ENCODE measurements at regions not wholly inside any gene's neighbourhood (a gene's known extent, or its start where the extent isn't known, plus 50 kb on each side); places are given as distances from the start of the nearest gene placed in this dataset.

DNA sequence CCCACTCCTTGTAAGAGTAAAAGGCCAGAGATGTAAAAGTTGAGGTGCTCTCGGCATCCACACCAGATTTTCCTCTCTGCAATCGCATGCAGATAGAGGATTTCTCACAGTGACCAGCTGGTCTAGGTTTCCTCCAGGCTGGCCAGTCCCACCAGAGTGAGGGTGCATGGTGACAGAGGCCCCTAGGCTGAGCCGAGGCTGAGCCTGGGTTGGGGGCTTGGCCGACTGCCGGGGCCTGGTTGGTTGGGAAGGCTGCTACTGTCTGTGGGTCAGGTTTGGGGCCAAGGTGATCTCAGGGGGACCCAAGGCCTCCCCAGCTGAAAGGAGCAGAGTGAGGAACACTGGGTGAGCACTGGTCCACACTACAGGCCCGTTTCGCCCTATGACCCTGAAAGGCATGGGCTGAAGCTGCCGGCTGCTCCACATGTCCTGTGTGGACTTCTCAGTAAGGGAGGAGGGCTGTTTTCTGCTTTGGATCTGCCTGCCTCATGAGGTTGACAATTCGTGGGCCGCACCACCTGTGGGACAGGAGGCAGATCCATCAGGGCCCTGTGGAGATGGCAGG is 400.8 kb upstream of the IRX4 start:
- DNase-seq, result no peak

DNA sequence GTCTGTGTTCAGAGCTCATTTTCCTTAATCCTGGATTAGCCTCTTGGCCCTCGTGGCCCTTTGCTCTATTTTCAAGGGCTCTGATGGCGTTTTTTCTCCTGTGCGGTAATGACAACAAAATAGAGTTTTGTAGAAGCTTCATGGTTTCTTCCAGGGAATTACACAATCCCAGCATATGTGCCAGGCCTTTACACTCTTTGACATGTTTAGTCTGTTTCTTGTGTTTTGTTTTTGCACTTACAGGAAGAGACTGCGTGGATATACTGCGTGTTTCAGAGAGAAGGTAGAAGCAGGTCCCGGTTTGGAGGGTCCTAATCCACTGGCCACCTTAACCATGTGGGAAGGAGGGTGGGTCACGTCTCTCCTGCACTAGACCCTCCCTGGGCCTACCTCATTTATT is 400.2 kb upstream of the IRX4 start:
- DNase-seq, result no peak

DNA sequence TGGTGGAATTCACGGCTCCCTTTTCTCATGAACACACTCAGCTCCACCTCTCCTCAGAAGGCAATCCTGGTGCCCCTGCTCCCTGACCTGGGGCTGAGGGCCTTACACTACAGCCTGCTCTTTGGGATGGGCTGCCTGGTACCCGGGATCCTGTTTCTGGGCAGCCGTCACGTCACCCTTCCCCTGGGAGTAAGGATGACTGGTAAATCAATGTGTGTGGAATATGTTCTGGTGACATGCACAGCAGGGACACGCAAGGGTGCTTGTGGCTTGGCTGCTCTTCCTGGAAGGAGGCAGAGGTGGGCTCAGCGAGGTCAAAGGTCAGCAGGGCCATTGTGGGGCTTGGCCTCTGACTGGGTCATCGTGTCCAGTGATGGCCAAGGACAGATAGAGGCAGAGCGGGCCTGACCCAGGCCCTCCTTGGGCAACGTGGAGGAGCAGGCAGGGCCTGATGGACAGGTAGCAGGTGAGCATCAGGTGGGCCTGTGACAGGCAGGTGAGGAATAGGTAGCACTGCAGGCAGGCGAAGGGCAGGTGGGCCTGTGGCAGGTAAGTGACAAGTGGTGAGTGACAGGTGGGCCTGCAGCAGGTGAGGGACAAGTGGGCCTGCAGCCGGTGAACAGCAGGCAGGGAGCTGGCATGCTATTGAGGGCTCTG is 399.4 kb upstream of the IRX4 start:
- DNase-seq, result no peak

DNA sequence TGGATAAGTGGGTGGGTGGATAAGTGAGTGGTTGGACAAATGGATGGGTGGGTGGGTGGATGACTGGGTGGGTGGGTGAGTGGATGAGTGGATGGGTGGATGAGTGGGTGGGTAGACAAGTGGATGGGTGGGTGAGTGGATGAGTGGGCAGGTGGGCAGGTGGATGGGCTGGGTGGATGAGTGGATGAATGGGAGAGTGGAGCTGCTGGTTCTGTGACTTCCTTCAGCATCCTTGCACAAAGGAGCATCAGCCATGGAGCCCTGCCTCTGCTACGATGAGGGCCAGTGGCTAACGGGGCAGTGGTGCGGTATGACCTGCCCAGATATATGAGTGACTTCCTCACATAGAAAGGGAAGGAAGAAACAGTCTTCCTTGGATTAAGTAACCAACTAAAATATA is 398.7 kb upstream of the IRX4 start:
- no peak for DNase-seq

DNA sequence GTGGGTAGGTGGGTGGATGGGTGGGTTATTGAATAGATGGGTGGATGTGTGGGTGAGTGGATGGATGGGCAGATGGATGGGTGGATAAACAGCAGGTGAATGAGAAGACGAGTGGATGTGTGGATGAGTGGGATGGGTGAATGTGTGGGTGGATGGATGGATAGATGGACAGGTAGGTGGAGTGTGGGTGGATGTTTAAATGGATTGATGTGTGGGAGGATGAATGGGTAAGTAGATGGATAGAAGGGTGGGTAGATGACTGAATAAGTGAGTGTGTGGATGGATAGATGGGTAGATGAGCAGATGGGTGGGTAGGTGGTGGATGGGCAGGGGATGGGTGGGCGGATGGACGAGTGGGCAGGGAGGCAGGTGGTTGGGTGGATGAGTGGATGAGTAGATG is 397.6 kb upstream of the IRX4 start:
- DNase-seq, result no peak

DNA sequence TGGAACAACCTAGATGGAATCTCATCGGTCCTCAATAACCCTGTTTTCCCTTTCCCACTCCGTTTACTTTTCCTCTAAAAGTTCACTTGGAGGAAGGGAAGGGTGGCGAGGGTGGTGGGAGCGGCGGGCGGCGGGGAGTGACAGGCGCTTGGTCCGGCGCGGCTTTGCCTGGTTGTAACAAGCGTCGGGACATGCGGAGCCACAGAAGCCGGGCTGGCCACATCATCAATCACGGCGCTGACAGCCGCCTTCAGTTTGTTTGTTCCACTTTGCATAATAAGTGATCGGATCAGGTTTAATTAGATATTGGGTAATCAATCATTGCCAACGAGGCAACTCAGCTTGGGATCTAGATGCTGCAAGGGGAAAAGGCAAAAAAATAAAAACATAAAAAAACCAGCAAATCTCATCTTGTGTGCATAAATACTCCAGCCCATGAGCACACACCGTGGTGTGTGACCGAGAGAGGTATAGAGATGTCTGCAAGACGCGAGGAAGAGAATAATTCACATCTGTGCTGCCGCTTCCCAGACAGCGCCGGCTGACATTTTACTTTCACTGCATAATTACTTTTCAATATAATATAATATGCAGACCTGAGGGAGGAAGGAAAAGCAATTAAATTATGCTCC is 396.2 kb upstream of the IRX4 start:
- DNase-seq, result no peak

DNA sequence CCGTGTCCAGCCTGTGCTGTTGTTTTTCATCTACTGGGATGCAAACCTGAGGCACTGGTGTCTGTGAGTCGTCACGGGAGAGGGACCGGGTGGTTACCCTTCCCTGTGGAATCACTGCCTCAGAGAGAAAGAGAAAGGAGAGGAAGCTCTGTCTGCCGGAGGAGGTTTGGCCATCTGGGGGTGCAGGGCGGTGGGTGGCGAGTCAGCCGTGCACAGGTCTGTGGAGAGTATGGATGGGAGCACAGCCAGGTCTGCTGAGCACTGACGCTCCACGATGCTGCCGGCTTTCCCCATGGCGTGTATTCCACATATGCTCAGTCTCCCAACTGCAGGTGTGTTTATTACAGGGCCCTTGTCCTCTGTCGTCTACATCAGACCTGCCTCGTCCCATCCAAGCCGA is 395.2 kb upstream of the IRX4 start:
- DNase-seq, result no peak

DNA sequence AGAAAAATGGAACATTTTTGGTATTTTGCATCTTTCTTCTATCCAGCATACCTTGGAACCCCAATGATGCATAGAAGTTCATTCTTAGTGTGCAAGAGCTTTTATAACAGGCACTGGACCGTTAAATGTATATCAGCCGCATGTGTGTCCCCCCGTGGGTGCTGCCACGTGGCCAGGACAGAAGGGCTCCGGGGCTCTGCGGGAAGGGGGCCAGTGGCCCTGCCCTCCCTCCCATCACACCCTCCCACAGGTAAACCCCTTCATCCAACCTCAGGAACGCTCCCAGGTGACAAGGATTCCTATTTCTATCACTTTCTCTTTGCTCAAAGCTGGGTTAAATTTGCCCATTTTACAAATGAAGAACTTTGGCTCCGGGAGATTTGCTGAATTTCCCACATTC is 393.4 kb upstream of the IRX4 start:
- DNase-seq, result no peak

DNA sequence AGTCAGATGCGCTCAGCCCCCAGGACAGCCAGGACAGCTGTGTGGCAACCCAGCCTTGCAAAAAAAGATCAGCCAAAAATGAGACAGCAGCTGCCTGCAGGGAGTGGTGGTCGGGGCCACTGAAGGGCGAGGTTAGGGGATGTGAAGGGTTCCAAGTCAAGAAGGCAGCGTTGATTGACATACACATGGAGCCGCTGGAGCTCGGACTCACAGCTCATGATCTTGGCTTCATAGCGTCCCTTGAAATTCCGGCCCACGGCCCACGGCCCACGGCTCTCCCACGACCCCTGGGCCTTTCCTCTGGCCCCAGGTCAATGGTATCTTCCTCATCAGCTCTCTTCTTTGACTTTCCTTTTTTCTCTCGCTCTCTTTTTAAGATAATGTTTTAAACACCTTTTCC is 390.0 kb upstream of the IRX4 start:
- DNase-seq, result no peak

DNA sequence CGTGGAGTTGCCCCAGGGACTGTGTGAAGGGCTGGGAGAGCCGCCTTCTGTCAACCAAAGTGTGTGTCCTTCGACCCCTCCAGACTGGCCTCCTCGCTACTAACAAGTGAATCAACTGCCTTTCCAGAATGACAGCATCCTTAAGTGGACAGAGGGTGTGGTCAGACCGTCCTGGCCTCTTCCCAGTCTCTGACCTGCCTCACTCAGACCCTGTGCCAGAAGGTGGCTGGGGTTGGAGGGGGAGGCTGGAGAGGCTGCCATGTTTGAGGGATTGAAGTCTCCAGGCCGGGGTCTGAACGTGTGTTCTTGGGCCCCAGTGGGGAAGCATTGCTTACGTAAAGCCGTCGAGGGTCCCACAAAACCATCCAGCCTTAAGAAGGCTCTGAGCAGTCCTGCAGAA is 389.3 kb upstream of the IRX4 start:
- DNase-seq, result no peak

DNA sequence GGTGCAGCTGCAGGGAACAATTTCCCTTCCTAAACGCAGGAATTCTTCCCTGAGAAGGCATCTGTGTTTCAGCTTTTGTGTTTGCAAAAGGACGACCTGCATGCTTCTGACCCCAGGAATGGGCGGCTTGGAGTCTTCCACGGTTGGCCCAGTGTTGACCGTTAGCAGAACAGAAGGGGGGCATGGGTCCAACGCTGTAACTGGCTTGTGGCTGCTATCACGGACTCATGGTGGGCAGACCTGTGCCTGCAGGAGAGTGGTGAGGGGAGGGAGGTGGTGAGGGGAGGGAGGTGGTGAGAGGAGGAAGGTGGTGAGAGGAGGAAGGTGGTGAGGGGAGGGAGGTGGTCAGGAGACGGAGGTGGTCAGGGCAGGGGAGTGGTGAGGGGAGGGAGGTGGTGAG is 388.6 kb upstream of the IRX4 start:
- DNase-seq, result no peak

DNA sequence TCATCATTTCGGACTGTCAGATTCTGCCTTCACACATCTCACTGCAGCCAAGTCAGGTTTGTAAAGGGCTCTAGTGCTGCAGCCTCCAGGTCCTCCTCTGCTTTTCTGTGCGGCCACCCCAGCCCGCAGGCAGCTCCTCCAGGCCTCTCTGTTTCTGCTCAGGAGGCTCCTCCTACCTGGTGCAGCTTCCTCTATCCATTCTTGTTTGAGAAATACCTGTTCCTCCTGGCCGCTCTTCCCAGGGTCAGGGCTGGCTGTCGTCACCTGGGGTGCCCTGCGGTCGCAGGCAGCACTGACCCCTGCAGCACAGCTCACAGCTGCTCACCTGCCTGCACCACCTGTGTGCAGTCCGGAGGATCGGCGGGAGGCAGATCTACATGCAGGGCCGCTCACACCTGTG is 387.7 kb upstream of the IRX4 start:
- no peak for DNase-seq

DNA sequence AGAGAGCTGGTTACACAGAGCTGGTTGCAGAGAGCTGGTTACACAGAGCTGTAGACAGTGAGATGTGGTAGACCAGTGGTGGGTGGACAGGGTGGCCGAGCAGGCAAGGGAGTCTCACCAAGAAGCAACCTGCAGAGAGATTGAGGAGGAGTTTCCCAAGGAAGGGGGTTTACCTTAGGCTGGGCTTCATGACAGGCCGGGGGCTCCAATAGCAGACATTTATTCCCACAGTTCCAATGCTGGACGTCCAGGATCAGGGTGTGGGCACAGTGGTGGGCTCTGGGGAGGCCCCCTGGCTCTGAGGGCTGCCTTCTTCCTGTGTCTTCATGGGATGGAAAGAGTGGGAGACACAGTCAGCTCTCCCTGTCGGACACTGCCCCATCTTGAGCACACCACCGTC is 386.9 kb upstream of the IRX4 start:
- DNase-seq, result no peak

DNA sequence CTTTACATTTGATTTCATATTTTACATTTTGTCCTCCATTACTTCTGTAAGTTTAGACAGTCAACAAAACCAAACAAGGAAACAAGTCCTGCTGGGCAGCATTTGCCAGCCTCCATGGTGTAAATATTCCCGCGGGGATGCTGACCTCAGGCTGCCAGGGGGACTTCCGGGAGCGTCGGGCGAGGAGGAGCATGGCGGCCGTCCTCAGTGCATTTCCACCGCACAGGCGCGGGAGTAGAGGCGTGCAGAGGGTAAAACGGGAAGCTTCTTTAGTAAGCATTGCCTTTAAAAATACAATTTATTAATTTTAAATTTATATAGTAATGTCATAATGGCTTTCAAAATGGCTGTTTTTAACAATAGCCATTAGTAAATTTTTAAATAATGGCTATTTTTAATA is 385.3 kb upstream of the IRX4 start:
- DNase-seq, result no peak

DNA sequence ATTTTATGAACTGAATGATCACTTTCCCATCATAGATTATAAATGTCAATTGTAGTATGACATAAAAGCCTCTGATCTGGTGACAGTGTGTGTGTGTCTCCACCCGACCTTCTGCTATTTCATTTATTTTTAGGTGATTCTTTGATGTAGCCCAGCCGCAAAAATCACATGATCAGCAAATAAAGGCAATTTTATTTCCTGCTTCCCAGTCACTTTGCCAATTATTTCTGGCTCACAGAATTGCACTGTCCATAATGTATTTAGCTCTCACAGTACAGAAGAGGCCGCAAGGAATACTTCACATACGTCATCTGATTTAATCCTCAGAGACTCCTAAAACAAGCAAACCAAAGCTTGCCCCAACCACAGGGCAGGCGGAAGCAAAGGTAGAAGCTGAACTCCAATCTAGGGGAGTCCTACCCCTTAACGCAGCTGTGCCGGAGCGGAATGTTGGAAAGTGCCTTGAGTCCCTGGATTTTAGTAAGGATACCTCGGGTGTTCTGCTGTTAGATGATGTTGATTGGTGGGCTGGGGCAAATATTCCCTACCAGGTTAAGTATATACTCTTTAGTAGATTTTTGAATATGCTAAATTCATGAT is 384.0 kb upstream of the IRX4 start:
- DNase-seq, result no peak

DNA sequence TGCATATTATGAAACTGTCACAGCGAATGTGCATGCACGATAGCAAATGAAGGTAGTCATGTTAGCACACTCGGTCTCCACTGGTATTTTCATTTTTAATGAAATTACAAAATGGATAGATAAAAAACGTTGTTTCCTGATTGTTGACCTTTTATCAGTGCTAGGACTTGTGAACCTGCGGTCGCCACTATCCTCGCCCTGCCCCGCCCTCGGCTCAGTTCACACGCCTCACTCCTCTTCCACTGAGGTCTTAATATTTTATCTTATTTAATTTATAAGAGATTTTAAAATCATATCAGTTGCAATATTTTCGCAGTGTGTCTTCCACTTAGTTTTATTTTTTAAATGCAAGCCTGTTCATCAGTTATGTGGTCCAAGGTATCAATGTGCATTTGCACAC is 382.6 kb upstream of the IRX4 start:
- DNase-seq, result no peak

DNA sequence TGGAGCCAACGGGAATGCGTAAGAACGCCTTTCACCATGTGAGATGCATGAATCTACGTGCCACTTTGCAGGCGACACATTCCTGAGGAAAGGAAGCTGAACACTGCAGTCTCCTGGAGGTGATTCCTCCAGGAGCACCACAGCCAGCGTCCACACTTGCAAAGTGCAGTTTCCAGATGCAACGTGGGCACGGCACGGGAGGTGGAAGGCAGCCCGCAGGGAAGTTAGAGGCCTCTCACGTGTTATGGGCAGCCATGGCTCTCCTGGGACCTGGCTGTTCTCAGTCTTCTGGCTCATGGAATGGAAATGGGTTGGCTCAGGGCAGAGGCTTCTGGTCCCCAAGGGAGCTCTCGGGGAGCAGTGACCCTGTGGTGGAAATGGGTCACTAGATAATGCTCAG is 381.0 kb upstream of the IRX4 start:
- no peak for DNase-seq

DNA sequence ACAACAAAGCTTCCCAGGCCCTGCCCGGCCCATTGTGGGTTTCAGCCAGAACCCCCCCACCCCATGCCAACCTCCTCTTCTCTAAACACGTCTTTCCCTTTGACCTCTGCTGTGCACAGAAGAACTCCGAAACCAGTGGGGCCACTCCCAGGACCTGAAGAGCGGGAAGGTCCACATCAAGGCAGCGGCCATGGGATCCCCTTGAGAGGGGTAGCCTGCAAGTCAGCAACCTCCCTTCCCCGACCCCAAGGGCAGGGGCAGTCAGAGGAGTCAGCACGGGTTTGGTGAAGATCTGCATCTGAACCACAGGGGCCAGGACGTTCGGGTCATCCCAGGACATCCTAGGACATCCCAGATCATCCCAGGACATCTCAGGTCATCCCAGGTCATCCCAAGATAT is 379.9 kb upstream of the IRX4 start:
- DNase-seq, result no peak

DNA sequence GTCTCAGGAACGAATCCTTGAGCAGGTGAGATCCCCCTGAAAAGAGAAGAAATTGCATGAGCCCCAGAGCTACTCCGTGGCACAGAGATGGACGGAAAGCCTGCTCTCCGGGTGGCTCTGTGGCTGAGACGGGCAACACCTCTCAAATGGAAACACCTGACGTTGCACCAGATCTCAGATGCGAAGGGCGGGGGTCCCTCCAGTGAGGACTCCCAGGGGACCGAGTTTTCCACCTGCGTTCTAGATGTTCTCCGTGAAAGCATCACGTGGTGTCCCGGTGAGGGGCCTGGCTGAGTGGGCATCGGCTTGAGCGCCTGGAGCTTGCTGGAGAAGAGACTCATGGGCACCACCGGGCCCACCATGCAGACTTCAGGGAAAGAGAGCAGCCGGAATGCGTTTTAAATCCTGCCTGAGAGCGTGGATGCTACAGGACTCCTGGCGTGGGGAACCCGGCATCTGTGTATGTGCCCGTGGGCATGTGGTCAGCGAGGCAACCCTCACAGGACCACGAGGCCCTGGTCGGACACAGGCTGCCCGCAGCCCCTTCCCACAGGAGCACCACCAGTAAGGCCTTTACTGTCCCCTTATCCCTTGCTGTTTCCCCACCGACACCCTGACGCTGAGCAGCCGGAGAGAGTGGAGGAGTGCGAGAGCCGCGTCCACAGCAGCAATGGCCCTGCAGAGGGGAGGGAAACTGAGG is 378.4 kb upstream of the IRX4 start:
- DNase-seq, result no peak

DNA sequence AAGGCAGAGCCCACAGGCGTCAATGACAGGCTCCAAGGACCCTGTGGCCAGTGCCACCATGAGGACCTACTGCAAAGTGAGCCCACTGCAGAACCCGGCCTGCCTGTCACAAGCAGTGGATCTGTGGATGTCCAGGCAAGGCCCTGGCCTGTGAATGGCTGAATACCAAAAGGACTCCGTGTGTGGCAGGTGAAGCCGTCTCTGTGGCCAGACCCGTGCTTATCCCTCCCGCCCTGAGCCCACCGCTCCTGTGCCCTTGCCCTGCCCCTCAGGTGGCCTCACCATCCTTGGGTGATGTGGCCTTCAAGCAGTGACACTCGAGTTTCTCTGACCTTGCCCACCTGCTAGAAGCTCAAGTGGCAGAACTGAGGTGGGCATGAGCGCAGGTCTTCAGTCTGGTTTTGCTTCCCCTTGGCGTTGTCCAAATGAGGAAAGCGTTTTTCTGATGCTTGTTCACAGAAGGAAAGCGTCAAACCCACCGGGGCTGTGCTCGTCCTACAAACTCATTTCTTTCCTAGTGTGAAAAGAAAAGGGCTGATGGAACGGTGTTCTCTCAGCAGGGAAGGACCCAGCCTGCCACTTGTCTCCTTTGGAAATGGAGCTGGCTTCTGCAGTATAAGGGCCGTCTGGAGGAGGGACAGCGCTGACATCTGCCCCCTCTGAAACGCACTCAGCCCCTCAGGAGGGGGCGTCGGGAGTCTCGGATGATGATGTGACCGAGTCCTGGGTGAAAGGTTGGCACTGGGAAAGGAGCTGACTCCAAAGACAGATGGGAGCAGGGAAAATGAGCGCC is 377.7 kb upstream of the IRX4 start:
- DNase-seq, result no peak

DNA sequence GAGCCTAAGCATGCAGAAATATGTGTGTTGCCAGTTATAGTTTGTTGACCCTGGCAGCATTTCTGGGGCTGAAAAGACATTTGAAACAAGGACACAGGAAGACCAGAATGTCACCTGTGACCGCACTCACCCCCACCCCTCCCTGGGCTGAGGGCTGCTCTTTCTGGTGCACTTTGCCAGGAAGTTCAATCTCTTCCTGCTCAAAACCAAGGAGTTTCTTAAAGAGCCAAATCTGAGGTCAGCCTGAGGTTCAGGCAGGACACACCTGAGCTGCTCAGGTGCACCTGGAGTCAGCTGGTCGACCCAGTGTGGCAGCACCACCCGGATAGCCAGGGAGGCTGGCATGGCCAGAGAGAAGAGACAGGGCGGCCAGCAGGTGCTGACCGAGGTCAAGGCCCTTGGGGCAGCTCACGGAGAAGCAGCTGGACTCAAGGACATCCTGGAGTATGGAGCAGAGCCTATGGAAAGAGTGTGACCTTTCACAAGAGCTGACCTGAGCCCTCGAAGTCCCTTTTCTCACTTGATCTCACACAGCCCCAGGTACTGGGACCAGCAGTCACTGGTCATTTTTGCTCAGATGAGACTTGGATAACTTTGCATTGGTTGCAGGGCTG is 376.9 kb upstream of the IRX4 start:
- DNase-seq, result no peak

DNA sequence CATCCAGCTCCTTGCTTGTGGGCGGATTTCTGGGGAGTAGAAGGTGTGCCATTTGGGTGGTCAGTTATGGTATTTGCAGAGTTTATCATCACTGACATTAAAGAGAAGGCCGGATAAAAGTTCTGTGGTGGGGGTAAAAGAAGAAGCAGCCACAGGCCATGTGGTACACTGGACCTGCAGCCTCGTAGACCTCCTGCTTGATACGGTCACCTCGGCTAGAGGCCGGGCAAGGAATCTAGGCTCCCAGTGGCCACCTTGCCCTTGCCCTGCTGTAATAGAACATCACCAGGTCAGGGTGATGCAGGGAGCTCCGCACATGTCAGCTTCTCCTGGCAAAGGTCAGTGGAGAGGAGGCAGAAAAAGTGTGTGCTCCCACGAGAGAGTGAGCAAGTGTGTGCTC is 376.1 kb upstream of the IRX4 start:
- DNase-seq, result no peak
